SK-N-SH (cell line): ENCODE measurements at regions not wholly inside any gene's neighbourhood (a gene's known extent, or its start where the extent isn't known, plus 50 kb on each side); places are given as distances from the start of the nearest gene placed in this dataset.
"Not testable (repeated sequence)": the region's sequence is repeated elsewhere in the genome, so short reads cannot be mapped to it uniquely, and the experiment has no call there.

Source experiments
- CTCF ChIA-PET: fragments of 300-600, 350-600 bp; formaldehyde crosslinking; extraction: SDS; loops from one replicate; lab custom pipeline; 2021; lab: Yijun Ruan, JAX
- POLR2A ChIA-PET: fragments of 350-600 bp; sonication (Branson Sonifier 250); formaldehyde crosslinking; extraction: SDS; loops from one replicate; lab custom pipeline; 2020; ENCODE audit warnings: antibody characterized with exemption, inconsistent platforms; lab: Yijun Ruan, JAX
- DNase-seq: peaks from one replicate; pipeline ENCODE4 v3.0.0; 2012
- H2AFZ ChIP-seq: fragments of 200-600 bp; sonication (generic); 2 replicates; pipeline ENCODE4 v1.8.1; 2016; ENCODE audit warnings: antibody characterized with exemption, mild to moderate bottlenecking, low read depth
- H3F3A ChIP-seq: fragments of 200-600 bp; sonication (generic); replicated peaks from 2 replicates; pipeline ENCODE3; 2016; ENCODE audit warnings: antibody characterized with exemption, mild to moderate bottlenecking; ENCODE audit not compliant: insufficient read depth
- H3K27ac ChIP-seq, 2 experiments: fragments of 200-500 bp in 1 of 2; fragments of 200-600 bp in 1 of 2; sonication (Bioruptor generic) in 1 of 2; sonication (generic), shearing (Covaris generic) in 1 of 2; 2 replicates each; pipeline versions ENCODE4 v1.5.1 to v1.6.1; 2014 to 2016; ENCODE audit warnings: low read depth in 2 of 2, inconsistent platforms in 1 of 2, low read length in 1 of 2, mild to moderate bottlenecking in 1 of 2, mixed read lengths in 1 of 2
- H3K27me3 ChIP-seq: fragments of 200-600 bp; sonication (generic), shearing (Covaris generic); 2 replicates; pipeline ENCODE4 v1.6.1; 2016; ENCODE audit warnings: mixed run types; ENCODE audit not compliant: insufficient read depth
- H3K36me3 ChIP-seq, 2 experiments: fragments of 200-500 bp in 1 of 2; fragments of 200-600 bp in 1 of 2; sonication (Bioruptor generic) in 1 of 2; sonication (generic) in 1 of 2; replicated peaks in 1 of 2; 2 replicates each; pipeline versions ENCODE3 to v1.5.1; 2014 to 2016; ENCODE audit warnings: low read length in 1 of 2, mild to moderate bottlenecking in 1 of 2; ENCODE audit not compliant: insufficient read depth in 2 of 2, control insufficient read depth in 1 of 2
- H3K4me1 ChIP-seq, 2 experiments: fragments of 200-500 bp in 1 of 2; fragments of 200-600 bp in 1 of 2; sonication (Bioruptor generic) in 1 of 2; sonication (generic), shearing (Covaris generic) in 1 of 2; 2 replicates each; pipeline versions ENCODE4 v1.5.1 to v1.6.1; 2014 to 2016; ENCODE audit warnings: low read depth in 1 of 2, low read length in 1 of 2, mixed run types in 1 of 2; ENCODE audit not compliant: insufficient read depth in 2 of 2, control insufficient read depth in 1 of 2
- H3K4me2 ChIP-seq: fragments of 200-600 bp; sonication (generic), shearing (Covaris generic); 2 replicates; pipeline ENCODE4 v1.6.1; 2017; ENCODE audit warnings: mixed run types
- H3K4me3 ChIP-seq, 2 experiments: fragments of 200-500 bp in 1 of 2; fragments of 200-600 bp in 1 of 2; sonication (Bioruptor generic) in 1 of 2; sonication (generic), shearing (Covaris generic) in 1 of 2; 2 replicates each; pipeline versions ENCODE4 v1.5.1 to v1.8.1; 2014 to 2016; ENCODE audit warnings: low read depth in 2 of 2, inconsistent platforms in 1 of 2, low read length in 1 of 2, mild to moderate bottlenecking in 1 of 2, mixed read lengths in 1 of 2, moderate library complexity in 1 of 2
- H3K79me2 ChIP-seq: fragments of 200-600 bp; sonication (generic); 2 replicates; pipeline ENCODE4 v1.8.1; 2017; ENCODE audit warnings: mild to moderate bottlenecking; ENCODE audit not compliant: insufficient read depth
- H3K9ac ChIP-seq: fragments of 200-600 bp; sonication (generic); 2 replicates; pipeline ENCODE4 v1.6.1; 2017; ENCODE audit warnings: mixed run types
- H3K9me2 ChIP-seq: fragments of 200-600 bp; sonication (generic); 2 replicates; pipeline ENCODE4 v1.6.1; 2017; ENCODE audit warnings: mixed run types
- H3K9me3 ChIP-seq: fragments of 200-600 bp; sonication (generic); 2 replicates; pipeline ENCODE4 v1.6.1; 2017; ENCODE audit warnings: mixed run types, mild to moderate bottlenecking, moderate library complexity
- H4K20me1 ChIP-seq: fragments of 200-600 bp; sonication (generic); 2 replicates; pipeline ENCODE4 v1.6.1; 2017; ENCODE audit warnings: mild to moderate bottlenecking, mixed run types; ENCODE audit not compliant: insufficient read depth
- RAD21 ChIP-seq: IDR thresholded peaks from 2 replicates; pipeline ENCODE4 v1.6.1; 2012; ENCODE audit warnings: mild to moderate bottlenecking, low read length
- WGBS: methylation state at CpG from one replicate; pipeline ENCODE4 v1.1.6; 2017; ENCODE audit warnings: low lambda C conversion rate; 5-methylcytosine and 5-hydroxymethylcytosine counted together

DNA sequence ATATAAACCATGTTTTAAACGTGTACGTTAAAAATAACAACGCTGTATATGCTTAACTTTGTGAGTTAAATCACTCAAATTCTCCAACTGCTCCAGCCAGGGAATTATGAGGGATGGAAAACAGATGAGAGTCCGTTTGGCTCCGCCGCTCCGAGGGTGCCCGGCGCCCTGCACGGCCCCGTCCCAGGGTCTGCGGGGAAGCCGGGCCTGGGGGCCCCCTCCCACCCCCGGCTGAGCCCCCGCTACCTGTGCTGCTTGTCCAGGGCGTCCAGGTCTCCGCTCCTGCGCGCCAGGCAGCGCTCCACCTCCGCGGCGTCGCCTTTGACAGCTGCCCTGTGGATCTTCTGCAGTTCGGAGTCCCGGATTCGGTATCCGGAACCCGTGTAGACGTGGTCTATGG, 415.5 kb downstream of the FOXD4L4 start:
- H3K4me1 ChIP-seq, H3K9ac ChIP-seq, H3K4me3 ChIP-seq, H3K9me3 ChIP-seq, H3K27ac ChIP-seq, DNase-seq, H3K79me2 ChIP-seq, H2AFZ ChIP-seq, H3F3A ChIP-seq, H3K9me2 ChIP-seq, H3K4me2 ChIP-seq, H4K20me1 ChIP-seq, POLR2A ChIA-PET, H3K36me3 ChIP-seq, H3K27me3 ChIP-seq, CTCF ChIA-PET: not testable (repeated sequence)
- no CpG with 5 or more reads among the region's 30 CpGs for WGBS

DNA sequence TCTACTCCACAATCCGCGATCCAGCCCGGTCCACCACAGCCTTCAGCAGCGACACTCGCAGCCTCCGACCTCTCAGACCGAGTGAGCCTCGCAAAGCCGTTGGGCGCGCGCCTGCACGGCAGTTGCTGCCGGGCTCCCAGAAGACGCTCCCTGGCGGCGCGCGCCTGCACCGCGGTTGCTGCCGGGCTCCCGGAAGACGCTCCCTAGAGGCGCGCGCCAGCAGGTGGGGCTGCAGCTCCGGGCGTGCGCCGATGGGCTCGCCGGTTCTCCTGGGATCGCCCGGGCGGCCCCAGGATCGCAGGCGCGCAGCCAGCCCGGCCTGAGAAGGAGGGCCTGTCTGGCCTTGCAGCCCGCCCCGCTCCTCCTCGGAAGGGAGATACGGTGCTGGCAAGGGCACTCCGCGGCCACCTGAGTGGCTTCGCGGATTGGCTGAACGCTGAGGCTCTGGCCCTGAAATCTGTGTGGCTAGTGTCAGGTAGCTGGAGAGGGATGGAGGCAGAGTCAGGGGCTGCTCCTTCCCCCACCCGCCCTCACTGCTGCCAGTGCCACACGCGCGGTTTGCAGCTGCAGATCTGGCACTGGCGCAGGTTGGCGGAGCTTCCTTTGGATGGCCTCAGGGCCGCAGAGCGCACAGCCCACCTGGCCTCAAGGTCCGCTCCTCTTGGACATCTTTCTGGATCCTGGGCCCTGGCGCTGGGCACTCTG, 416.2 kb downstream of the FOXD4L4 start:
- CTCF ChIA-PET, H3K9ac ChIP-seq, DNase-seq, H3F3A ChIP-seq, H2AFZ ChIP-seq, H3K4me1 ChIP-seq, H3K79me2 ChIP-seq: not testable (repeated sequence)
- TF ChIP-seq RAD21: 0 out of 2 replicates have a peak, but pooled peaks have one; percentile 27
- TF ChIP-seq, all 33 proteins: peak for 1; not testable (repeated sequence) for 32
- H3K9me2 ChIP-seq, POLR2A ChIA-PET, H3K27me3 ChIP-seq, H3K9me3 ChIP-seq, H3K27ac ChIP-seq, H4K20me1 ChIP-seq, H3K36me3 ChIP-seq: not testable (repeated sequence)
- Histone ChIP-seq H3K4me3 (peak overlapping the region in 1 of 2 experiments; percentile 32; a peak in 2 of 4 replicates), H3K4me2 (0 out of 2 replicates have a peak overlapping the region, but pooled peaks have one; percentile 47)
- 23% methylated on average over 4 of the region's 59 CpGs for WGBS

DNA sequence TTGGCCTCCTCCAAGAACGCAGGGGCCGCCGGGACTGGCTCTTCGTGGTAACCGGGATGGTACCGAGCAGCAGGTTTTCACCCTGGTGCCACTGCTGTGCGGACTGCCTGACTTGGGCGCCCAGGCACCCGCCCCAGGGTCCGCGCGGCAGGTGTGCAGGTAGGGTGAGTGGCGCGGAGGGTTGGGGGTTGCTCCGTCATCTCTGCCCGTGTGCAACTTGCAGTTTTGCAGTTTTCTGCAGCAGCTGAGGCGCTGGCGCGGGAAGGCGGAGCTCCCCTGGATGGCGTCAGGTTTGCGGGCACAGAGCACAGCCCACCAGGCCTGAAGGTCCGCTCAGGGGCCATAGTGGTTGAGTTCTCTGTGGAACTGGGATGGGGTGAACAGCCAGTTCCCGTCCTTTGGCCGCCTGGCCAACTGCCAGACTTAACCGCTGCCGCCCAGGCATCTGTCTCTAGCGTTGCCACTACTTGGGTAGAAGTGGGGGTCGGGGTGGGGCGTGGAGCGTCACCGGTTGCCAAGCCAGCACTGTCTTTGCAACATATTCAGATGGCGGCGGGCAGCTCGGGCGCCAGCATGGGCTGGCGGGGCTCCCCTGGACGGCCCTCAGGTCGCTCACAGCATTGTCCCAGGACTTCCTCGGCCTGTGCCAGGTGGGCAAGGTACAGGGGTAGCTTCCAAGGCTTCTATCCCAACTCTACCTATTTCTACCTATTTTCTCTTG, 417.2 kb downstream of the FOXD4L4 start:
- H3K9ac ChIP-seq, POLR2A ChIA-PET, H3K4me3 ChIP-seq, H3K27ac ChIP-seq, H3K9me3 ChIP-seq, DNase-seq, H3K4me2 ChIP-seq, H3K79me2 ChIP-seq, H3F3A ChIP-seq, H4K20me1 ChIP-seq, H3K9me2 ChIP-seq, CTCF ChIA-PET, H2AFZ ChIP-seq, H3K36me3 ChIP-seq, H3K27me3 ChIP-seq, H3K4me1 ChIP-seq: not testable (repeated sequence)
- WGBS: 34% methylated on average over 14 of the region's 40 CpGs

DNA sequence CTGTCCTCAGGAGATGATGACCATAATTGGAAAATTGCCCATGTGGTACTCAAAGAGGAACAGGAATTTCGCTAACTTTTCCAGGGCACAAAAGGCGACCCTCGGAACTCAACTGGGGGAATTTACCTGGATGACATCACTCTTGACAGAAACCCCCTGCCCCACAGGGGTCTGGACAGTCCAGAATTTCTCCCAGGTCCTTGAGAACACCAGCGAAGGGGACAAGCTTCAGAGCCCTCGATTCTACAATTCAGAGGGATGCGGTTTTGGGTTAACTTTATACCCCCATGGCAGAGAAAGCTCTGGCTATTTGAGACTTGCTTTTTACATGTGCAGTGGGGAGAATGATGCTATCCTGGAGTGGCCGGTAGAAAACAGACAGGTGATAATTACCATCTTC, 445.4 kb downstream of the FOXD4L4 start:
- CTCF ChIA-PET, H3K9me2 ChIP-seq, H3K9ac ChIP-seq, H3F3A ChIP-seq, H3K9me3 ChIP-seq, DNase-seq, H3K79me2 ChIP-seq, H3K4me1 ChIP-seq, H3K36me3 ChIP-seq, H3K27ac ChIP-seq, H4K20me1 ChIP-seq, H2AFZ ChIP-seq, H3K4me3 ChIP-seq, POLR2A ChIA-PET, H3K4me2 ChIP-seq, H3K27me3 ChIP-seq: not testable (repeated sequence)
- 6% methylated on average over 6 of the region's 7 CpGs for WGBS

GRCh38 chr9:66183648-66184047, 446.7 kb downstream of the FOXD4L4 start:
- H3K79me2 ChIP-seq, H4K20me1 ChIP-seq, H3K4me1 ChIP-seq, H3K27ac ChIP-seq, H3K36me3 ChIP-seq, DNase-seq, POLR2A ChIA-PET, H3K27me3 ChIP-seq, H3K9ac ChIP-seq, H3K9me2 ChIP-seq, CTCF ChIA-PET, H3F3A ChIP-seq, H2AFZ ChIP-seq, H3K4me2 ChIP-seq, H3K4me3 ChIP-seq, H3K9me3 ChIP-seq: not testable (repeated sequence)
- WGBS: 13% methylated on average over 2 of the region's 2 CpGs

- DNase-seq, H3K36me3 ChIP-seq, H3K79me2 ChIP-seq, POLR2A ChIA-PET, H3K9me2 ChIP-seq, H4K20me1 ChIP-seq, H2AFZ ChIP-seq, H3K27me3 ChIP-seq, H3K4me2 ChIP-seq, H3K4me3 ChIP-seq, H3F3A ChIP-seq, H3K9me3 ChIP-seq, H3K9ac ChIP-seq, H3K4me1 ChIP-seq, CTCF ChIA-PET, H3K27ac ChIP-seq: not testable (repeated sequence)
- no CpG with 5 or more reads among the region's 4 CpGs for WGBS
Measured at GRCh38 chr9:66197199-66197598, 460.3 kb downstream of the FOXD4L4 start.
